ENCODE measurements at regions not wholly inside any gene's neighbourhood (a gene's known extent, or its start where the extent isn't known, plus 50 kb on each side); places are given as distances from the start of the nearest gene placed in this dataset.
"Not testable (repeated sequence)": the region's sequence is repeated elsewhere in the genome, so short reads cannot be mapped to it uniquely, and the experiment has no call there.

- TF ChIP-seq CTCF (IDR thresholded peaks at IDR 0.05), result no peak
- peaks cover 4% of the 10 kb centered on the region for H3K27me3 Mint-ChIP-seq (ENCODE audit: unreplicated experiment)
- no peak overlapping the region for H3K4me3 Mint-ChIP-seq (ENCODE audit: unreplicated experiment)
- H3K4me1 Mint-ChIP-seq (ENCODE audit: unreplicated experiment), result peaks cover 13% of the 10 kb centered on the region
- H3K9me3 Mint-ChIP-seq (ENCODE audit: unreplicated experiment), result no peaks in the 10 kb centered on the region
- H3K27ac Mint-ChIP-seq (ENCODE audit: unreplicated experiment), result no peak overlapping the region
- no peak for DNase-seq (ENCODE audit: extremely low spot score, unreplicated experiment)
- H3K36me3 Mint-ChIP-seq (ENCODE audit: unreplicated experiment), result no peaks in the 10 kb centered on the region
Observed at GRCh38 chr11:112345706-112346105, 85.0 kb upstream of the PLET1 start.

GRCh38 chr11:112346586-112346985 is 85.9 kb upstream of the PLET1 start:
- peaks cover 4% of the 10 kb centered on the region for H3K27me3 Mint-ChIP-seq (ENCODE audit: unreplicated experiment)
- H3K4me3 Mint-ChIP-seq (ENCODE audit: unreplicated experiment), result no peak overlapping the region
- DNase-seq (ENCODE audit: extremely low spot score, unreplicated experiment), result no peak
- peaks cover 13% of the 10 kb centered on the region for H3K4me1 Mint-ChIP-seq (ENCODE audit: unreplicated experiment)
- H3K36me3 Mint-ChIP-seq (ENCODE audit: unreplicated experiment), result no peaks in the 10 kb centered on the region
- no peak overlapping the region for H3K27ac Mint-ChIP-seq (ENCODE audit: unreplicated experiment)
- H3K9me3 Mint-ChIP-seq (ENCODE audit: unreplicated experiment), result no peaks in the 10 kb centered on the region
- TF ChIP-seq CTCF (IDR thresholded peaks at IDR 0.05), result no peak

- Mint-ChIP-seq H3K4me3 (ENCODE audit: unreplicated experiment) (no peak overlapping the region), H3K27me3 (ENCODE audit: unreplicated experiment) (peaks cover 6% of the 10 kb centered on the region), H3K4me1 (ENCODE audit: unreplicated experiment) (peaks cover 6% of the 10 kb centered on the region), H3K36me3 (ENCODE audit: unreplicated experiment) (no peaks in the 10 kb centered on the region), H3K9me3 (ENCODE audit: unreplicated experiment) (no peaks in the 10 kb centered on the region), H3K27ac (ENCODE audit: unreplicated experiment) (no peak overlapping the region)
- no peak for DNase-seq (ENCODE audit: extremely low spot score, unreplicated experiment)
- no peak for TF ChIP-seq CTCF (IDR thresholded peaks at IDR 0.05)
Observed at GRCh38 chr11:112348480-112349029, 87.9 kb upstream of the PLET1 start.

DNA sequence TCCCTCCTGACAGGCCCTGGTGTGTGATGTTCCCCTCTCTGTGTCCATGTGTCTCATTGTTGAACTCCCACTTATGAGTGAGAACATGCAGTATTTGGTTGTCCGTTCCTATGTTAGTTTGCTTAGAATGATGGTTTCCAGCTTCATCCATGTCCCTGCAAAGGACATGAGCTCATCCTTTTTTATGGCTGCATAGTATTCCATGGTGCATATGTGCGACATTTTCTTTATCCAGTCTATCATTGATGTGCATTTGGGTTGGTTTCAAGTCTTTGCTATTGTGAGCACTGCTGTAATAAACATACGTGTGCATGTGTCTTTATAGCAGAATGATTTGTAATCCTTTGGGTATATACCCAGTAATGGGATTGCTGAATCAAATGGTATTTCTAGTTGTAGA is 90.8 kb upstream of the PLET1 start:
- H3K4me1 Mint-ChIP-seq (ENCODE audit: unreplicated experiment); H3K4me3 Mint-ChIP-seq (ENCODE audit: unreplicated experiment); H3K36me3 Mint-ChIP-seq (ENCODE audit: unreplicated experiment); H3K27ac Mint-ChIP-seq (ENCODE audit: unreplicated experiment); H3K27me3 Mint-ChIP-seq (ENCODE audit: unreplicated experiment); H3K9me3 Mint-ChIP-seq (ENCODE audit: unreplicated experiment); DNase-seq (ENCODE audit: extremely low spot score, unreplicated experiment): not testable (repeated sequence)

DNA sequence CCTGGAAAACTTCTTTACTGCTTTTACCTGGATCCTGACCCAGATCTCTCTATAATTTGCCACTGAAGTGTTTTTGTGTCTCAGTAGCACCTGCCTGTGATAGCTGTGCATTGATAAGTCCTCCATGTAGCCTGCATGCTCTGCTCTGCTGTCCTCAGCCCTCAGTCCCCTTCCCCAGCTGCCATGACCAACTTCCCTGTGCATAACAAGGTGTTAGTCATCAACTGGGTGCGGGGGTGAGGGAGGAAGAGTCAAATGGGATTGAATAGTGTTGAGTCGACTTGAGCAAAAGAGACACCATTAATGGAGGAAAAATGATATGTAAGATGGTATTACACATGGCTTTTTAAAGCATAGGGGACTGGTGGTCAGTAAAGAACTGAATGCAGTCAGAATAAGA is 92.2 kb upstream of the PLET1 start:
- H3K27me3 Mint-ChIP-seq (ENCODE audit: unreplicated experiment), result peaks cover 6% of the 10 kb centered on the region
- H3K27ac Mint-ChIP-seq (ENCODE audit: unreplicated experiment), result no peak overlapping the region
- no peak for DNase-seq (ENCODE audit: extremely low spot score, unreplicated experiment)
- no peaks in the 10 kb centered on the region for H3K4me1 Mint-ChIP-seq (ENCODE audit: unreplicated experiment)
- no peaks in the 10 kb centered on the region for H3K36me3 Mint-ChIP-seq (ENCODE audit: unreplicated experiment)
- no peak for TF ChIP-seq CTCF (IDR thresholded peaks at IDR 0.05)
- H3K9me3 Mint-ChIP-seq (ENCODE audit: unreplicated experiment), result no peaks in the 10 kb centered on the region
- H3K4me3 Mint-ChIP-seq (ENCODE audit: unreplicated experiment), result no peak overlapping the region

GRCh38 chr11:112354364-112354763 is 93.7 kb upstream of the PLET1 start:
- H3K27ac Mint-ChIP-seq (ENCODE audit: unreplicated experiment), result no peak overlapping the region
- no peak for TF ChIP-seq CTCF (IDR thresholded peaks at IDR 0.05)
- H3K27me3 Mint-ChIP-seq (ENCODE audit: unreplicated experiment), result peaks cover 3% of the 10 kb centered on the region
- no peak for DNase-seq (ENCODE audit: extremely low spot score, unreplicated experiment)
- H3K36me3 Mint-ChIP-seq (ENCODE audit: unreplicated experiment), result no peaks in the 10 kb centered on the region
- H3K9me3 Mint-ChIP-seq (ENCODE audit: unreplicated experiment), result no peaks in the 10 kb centered on the region
- no peaks in the 10 kb centered on the region for H3K4me1 Mint-ChIP-seq (ENCODE audit: unreplicated experiment)
- no peak overlapping the region for H3K4me3 Mint-ChIP-seq (ENCODE audit: unreplicated experiment)
